GM21529 (cell line): ENCODE measurements at regions not wholly inside any gene's neighbourhood (a gene's known extent, or its start where the extent isn't known, plus 50 kb on each side); places are given as distances from the start of the nearest gene placed in this dataset.
A peak's percentile ranks its signal among the peaks of the same experiment; 100 is the strongest.
"Not testable (repeated sequence)": the region's sequence is repeated elsewhere in the genome, so short reads cannot be mapped to it uniquely, and the experiment has no call there.

Experiments used
- ATAC-seq: cut with Tn5 transposase; IDR thresholded peaks from one replicate; pipeline ENCODE4 v1.9.1; 2021; ENCODE audit not compliant: unreplicated experiment

GRCh38 chrX:140087875-140088274, 122.6 kb upstream of the CXorf66 start:
- no peak for ATAC-seq

DNA sequence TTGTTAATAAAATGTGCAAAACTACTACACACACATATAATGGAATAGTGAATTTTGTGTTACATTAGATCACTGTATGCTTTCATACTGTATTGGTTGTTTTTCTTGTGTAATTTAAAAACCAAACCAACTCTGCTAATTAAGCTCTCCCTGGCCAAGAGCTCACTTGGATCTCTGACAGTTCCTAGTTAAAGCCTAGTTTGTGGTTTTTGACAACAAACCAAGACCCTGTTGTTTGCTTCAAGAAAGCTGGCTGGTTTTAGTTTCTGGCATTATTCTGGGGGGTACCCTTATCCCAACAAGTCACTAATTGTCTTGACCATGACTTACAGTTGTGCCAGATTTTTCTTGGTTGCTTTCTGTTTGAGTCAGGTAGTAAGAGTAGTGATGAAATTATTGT, 121.4 kb upstream of the CXorf66 start:
- ATAC-seq, result no peak

- ATAC-seq, result not testable (repeated sequence)
Measured at GRCh38 chrX:140074851-140075250, 109.5 kb upstream of the CXorf66 start.

DNA sequence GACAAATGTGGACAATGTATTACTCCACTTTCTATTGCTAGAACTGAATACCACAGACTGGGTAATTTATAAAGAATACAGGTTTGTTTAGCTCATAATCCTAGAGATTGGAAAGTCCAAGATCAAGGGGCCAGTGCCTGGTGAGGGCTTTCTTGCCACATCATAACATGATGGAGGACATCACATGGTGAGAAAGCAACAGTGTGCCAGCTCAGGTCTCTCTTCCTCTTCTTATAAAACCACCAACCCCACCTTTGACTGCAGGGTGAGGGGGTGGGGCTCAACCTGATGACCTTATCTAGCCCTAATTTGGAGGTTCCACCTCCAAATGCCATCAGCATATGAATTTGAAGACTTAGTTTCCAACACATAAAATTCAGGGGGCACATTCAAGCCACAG, 105.7 kb upstream of the CXorf66 start:
- ATAC-seq, result no peak

- no peak for ATAC-seq
Measured at GRCh38 chrX:140065961-140066662, 100.8 kb upstream of the CXorf66 start.

DNA sequence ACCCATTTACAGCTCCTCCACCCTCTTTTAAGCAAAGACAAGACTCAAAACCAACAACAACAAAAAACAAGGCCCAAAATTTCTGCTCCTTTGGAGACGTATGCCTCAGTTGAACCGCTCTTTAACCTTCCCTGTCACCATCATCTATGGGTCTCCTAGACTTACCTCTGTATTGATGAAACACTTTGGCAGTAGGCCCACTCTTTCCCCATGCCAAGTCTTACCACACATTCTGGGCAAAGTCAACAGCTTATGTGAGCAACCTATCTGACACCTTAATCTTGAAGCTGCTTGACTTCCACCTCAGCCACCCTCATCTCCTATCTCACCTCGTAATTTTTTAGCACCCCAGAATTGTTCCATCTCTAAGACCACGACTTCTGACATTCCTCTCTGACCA, 99.7 kb upstream of the CXorf66 start:
- no peak for ATAC-seq

- peak; percentile 96 for ATAC-seq
Measured at GRCh38 chrX:140057001-140057411, 91.7 kb upstream of the CXorf66 start.

DNA sequence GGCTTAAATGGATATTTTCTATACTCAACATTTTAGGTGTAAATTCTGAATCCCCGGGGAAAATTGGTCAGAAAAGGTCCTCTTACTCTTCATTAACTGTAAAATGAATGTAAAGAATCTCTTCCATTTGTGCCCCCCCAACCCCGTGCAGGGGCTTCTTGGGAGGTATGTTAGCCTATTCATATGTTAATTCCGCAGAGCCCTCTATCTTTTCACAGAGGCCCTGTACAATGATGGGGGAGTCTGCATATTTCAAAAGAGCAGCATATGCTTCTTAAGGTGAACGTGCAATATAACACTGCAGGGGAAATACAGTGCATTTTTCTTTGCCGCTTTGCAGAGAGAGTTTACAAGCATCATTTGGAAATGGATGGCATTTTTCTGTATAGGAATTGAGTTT, 88.5 kb upstream of the CXorf66 start:
- no peak for ATAC-seq

DNA sequence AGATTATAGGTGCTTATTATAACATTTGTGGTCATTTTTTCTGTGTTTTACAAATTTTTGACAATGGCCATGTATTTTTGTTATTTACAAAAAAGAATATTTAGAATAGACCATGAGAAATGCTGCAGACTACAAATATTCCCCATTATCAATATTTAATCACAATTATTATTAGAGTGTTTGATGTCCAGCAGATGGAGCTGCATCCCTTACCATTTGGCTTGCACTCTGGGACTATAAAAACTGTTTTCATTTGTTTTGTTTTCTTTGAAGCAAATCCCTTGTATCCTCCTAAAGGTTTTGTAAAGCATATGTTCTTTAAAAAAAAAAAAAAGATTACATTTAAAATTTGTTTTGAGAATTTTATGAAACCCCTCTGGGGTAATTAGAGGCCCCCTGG, 85.6 kb upstream of the CXorf66 start:
- ATAC-seq, result no peak

DNA sequence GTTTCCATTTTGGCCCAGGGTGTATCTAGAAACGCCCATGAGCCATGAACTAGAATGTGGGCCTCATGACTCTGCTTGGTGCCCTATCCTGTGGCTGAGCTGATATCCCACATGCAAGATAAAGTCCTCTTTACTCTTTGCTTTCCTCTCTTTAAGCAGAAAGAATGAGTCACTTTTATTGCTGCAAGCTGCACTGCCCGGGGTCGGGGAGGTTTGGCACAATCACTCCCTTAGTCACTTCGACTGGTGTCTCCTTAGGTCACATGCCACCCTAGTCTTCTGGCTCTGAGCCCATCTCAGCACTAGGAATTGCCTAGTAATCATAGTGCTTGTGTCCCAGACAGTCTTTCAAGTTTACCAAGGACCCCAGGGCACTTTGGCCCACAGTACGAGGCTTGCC, 75.1 kb upstream of the CXorf66 start:
- ATAC-seq, result no peak

DNA sequence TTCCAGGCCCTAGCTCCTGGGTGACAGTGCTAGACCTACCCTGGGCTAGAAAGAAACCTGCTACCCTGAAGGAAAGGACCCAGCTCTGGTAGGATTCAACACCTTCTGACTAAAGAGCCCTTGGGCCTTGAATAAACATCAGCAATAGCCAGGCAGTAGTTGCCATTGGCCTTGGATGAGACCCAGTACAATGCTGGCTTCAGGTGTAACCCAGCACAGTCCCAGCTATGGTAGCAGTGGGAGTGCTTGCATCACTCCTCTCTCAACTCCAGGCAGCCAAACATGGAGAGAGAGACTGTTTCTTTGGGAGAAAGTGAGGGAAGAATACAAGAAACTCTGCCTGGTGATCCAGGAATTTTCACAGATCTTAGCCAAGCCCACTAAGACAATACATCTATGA, 73.5 kb upstream of the CXorf66 start:
- no peak for ATAC-seq

DNA sequence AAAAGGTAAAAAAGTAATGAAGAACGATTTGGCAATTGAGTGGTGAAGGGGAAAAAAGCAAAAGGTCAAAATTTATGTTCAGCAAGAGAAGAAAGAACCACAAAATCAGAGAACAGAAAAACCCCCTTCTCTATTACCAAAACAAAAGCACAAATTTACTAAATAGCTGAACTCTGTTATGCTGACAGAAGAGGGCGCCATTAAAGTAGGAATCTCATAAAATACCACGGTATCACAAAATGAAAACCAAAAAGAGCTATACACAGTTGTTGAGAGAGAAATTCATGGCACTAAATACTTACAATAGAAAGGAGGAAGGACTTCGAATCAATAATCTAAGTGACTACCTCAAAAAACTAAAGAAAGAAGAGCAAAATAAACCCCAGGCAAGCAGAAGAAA, 69.6 kb upstream of the CXorf66 start:
- no peak for ATAC-seq

DNA sequence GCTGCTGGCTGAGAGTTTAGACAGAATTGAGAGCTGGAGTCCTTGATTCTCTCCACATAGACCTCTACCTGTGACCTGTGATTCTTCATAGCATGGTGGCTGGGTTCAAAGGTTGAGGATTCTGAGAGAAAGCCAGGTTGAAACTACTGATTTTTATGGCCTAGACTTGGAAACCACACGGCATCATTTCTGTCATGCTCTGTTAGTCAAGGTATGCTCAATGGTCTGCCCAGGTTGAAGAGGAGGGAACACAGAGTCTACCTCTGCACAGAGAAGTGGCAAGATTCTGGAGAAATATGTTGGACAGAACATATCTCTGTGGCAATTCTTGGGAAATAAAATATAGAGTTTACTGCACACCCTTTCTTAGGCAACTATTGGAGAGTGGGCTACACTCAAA, 57.2 kb upstream of the CXorf66 start:
- no peak for ATAC-seq

- not testable (repeated sequence) for ATAC-seq
Measured at GRCh38 chrX:140019134-140019533, 53.8 kb upstream of the CXorf66 start.
